Endothelial cell of umbilical vein (primary cell): ENCODE measurements at regions not wholly inside any gene's neighbourhood (a gene's known extent, or its start where the extent isn't known, plus 50 kb on each side); places are given as distances from the start of the nearest gene placed in this dataset.

ENCODE experiments used
- CTCF ChIP-seq, 2 donors: IDR thresholded peaks; 1 replicate in 1 of 2; 2 replicates in 1 of 2; pipeline ENCODE4 v1.5.1; 2011; ENCODE audit warnings: low read length in 2 of 2, mild to moderate bottlenecking in 2 of 2, moderate library complexity in 2 of 2, control low read depth in 1 of 2, inconsistent platforms in 1 of 2, low read depth in 1 of 2; ENCODE audit not compliant: insufficient read depth in 1 of 2; ENCODE audit errors: extremely low read depth in 1 of 2
- EZH2 ChIP-seq: IDR thresholded peaks from 2 replicates; pipeline ENCODE4 v1.6.1; 2012; ENCODE audit warnings: borderline replicate concordance, low read depth, mild to moderate bottlenecking, moderate library complexity, low read length, inconsistent platforms; ENCODE audit not compliant: severe bottlenecking
- JUN ChIP-seq: IDR thresholded peaks from 2 replicates; pipeline ENCODE4 v1.6.1; 2011; ENCODE audit warnings: borderline replicate concordance, low read depth; ENCODE audit not compliant: insufficient read length, insufficient read depth
- POLR2A ChIP-seq: IDR thresholded peaks from 2 replicates; pipeline ENCODE4 v1.6.1; 2012; ENCODE audit warnings: low read depth, mild to moderate bottlenecking, control low read depth, low read length
- POLR2AphosphoS5 ChIP-seq: IDR thresholded peaks from 2 replicates; pipeline ENCODE4 v1.6.1; 2012; ENCODE audit warnings: low read depth, mild to moderate bottlenecking, control low read depth, low read length, moderate library complexity; ENCODE audit not compliant: insufficient read depth

GRCh38 chr2:41496908-41497307 lies 550.9 kb upstream of the PKDCC start:
- TF ChIP-seq CTCF (IDR thresholded peaks at IDR 0.05; ENCODE audit: extremely low read depth in 1 of 2, insufficient read depth in 1 of 2, low read depth in 1 of 2, low read length in 2 of 2) (no peak), POLR2AphosphoS5 (no peak), POLR2A (no peak), EZH2 (no peak), JUN (no peak)
